GM18502 (cell line): ENCODE measurements at regions not wholly inside any gene's neighbourhood (a gene's known extent, or its start where the extent isn't known, plus 50 kb on each side); places are given as distances from the start of the nearest gene placed in this dataset.
A peak's percentile ranks its signal among the peaks of the same experiment; 100 is the strongest.

ENCODE experiments used
- ATAC-seq: cut with Tn5 transposase; IDR thresholded peaks from one replicate; pipeline ENCODE4 v1.9.1; 2021; ENCODE audit warnings: mild to moderate bottlenecking; ENCODE audit not compliant: unreplicated experiment, poor library complexity

GRCh38 chr15:47944637-47945288 lies 176.0 kb upstream of the SLC24A5 start:
- ATAC-seq = no peak

DNA sequence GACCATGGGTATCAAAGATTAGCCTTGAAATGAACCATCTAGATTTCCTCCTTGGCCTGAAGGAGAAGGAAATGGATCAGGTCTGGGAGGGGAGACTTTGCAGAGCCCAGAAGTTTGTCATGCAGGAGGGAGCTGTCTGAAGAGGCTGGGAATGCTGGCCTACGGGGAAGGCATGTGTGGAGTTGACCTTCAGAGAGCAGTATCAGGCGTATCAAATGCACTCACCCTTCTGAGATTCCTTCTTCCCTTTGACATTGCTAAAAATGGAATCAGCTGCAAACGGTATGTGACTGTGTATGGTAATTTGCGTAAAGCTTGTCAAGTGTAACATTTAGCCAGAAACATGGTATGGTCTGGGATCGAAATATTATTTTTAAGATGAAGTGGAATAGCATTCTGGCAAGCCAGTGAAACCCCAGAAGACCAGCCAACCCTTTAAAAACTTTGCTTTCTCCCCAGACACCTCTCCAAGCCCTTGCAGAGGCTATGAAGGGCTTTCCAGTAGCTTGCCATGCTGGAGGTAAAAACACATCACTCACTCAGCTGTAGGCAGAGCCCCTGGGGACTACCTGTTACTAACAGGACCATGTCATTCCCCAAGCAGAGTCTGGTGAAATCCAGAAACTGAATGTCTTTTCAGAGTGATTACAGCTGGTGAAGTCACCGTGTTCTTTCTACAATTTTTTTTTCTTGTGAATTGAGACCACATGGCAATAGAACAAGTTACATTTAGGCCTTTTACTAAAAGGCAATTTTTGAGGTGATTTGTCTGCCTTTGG lies 174.7 kb upstream of the SLC24A5 start:
- ATAC-seq = no peak

- no peak for ATAC-seq
These were observed 171.0 kb upstream of the SLC24A5 start for GRCh38 chr15:47949815-47950214.

DNA sequence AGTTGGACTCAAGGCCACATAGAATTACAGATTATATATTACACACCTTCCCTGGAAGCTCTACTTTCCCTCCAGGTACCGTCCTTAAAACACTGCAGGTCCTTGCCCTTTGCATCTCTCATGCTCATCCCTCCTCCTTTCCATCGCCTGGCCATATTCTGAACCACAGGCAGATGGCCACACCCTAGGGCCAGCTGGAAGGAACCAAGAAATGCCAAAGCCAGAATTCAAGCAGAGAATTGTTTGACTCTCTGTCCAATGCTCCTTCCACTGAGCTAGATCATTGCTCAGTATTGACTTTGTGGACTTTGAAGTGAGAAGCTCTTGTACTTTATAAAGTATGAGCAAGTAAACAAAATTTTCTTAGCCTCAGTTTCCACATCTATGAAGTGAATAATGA lies 170.3 kb upstream of the SLC24A5 start:
- ATAC-seq = no peak

GRCh38 chr15:47951781-47952180 lies 169.0 kb upstream of the SLC24A5 start:
- no peak for ATAC-seq

DNA sequence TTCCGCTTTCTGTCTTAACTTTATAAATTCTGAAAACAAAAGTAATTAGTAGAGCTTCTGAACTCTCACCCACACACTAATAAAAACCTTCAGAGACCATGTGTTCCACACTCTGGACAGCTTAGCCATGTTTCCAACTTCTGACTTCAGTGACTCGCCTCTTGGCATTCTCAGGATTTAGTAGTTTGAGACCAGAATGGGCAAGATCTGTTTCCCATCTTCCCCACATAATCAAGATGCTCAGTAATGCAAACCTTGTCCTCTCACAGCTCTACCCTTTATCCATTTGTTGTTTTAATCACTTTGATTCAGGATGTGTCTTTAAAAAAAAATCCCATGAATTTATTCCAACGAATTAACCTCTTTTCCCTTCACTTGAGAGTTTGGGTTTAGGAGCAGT lies 166.6 kb upstream of the SLC24A5 start:
- ATAC-seq = no peak

DNA sequence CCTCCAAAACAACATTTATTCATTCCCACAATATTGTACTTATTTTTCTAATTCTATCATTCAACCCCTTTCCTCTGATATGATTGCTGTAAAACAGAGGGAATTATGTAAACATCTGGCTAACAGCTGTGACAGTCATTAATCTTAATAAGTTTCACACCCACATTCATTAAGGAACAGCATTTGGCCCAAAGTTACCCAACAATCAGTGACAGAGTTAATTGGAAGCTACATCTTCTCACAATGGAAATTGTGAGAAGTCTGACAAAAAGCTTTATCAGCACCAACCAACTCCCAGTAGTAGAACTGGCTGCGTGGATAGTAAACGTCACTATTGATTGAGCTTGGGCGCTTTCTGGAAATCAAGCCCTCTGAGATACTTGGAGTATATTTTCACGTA lies 165.8 kb upstream of the SLC24A5 start:
- no peak for ATAC-seq

- no peak for ATAC-seq
These were observed 161.0 kb upstream of the SLC24A5 start for GRCh38 chr15:47959617-47960413.

DNA sequence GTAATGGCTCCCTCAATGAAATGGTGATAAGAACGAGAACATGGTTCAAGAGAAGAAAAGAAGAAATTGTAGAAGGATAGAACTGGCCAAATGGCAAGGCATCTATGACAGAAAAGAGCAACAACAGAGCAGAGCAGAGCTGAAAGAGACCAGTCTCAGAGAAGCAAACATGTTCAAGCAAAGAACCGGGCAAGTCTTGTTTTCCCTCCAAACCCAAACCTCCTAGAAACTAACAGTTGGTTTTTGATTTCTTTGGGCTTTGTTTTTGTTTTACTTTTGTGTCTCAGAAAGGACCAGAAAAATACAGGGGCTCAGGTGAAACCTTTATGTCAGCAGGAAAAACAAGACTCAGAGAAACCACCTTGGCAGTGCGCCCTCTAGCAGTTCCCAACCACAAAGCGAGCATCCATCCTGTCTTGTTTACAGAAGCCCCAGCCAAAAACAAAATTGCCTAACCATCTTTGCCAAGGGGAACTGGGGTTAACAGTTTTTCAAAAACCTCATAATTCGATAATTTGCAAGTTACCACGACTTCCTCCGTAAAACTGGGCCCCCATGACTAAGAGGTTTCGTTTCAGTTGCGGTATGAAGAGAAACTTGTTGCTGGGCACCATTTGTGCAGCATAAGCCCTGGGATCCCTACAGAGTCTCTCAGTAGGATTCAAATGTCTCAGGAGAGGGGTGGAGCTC lies 159.2 kb upstream of the SLC24A5 start:
- peak; percentile 91 for ATAC-seq

GRCh38 chr15:47963265-47963664 lies 157.5 kb upstream of the SLC24A5 start:
- ATAC-seq = no peak

- ATAC-seq = no peak
These were observed 156.6 kb upstream of the SLC24A5 start for GRCh38 chr15:47964229-47964628.

- no peak for ATAC-seq
These were observed 155.5 kb upstream of the SLC24A5 start for GRCh38 chr15:47965297-47965696.

- no peak for ATAC-seq
These were observed 152.2 kb upstream of the SLC24A5 start for GRCh38 chr15:47968593-47968992.

DNA sequence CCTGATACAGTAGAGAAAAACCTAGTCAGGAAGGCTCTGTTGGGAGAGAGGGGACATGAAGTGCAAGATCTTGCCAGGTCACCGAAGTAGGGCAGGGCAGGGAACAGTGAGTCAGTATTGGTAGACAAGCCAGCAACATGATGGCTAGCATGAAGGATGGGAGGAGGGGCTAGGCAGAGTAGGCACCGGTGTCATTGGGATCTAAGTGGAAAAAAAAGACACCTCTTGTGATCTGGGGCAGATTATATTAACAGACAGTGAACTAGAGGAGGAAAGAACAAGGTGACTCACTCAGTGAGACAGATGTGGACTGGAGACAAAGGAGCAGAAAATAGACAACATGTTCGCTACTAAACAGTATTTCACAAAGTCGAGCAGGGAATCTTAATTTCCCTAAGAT lies 149.2 kb upstream of the SLC24A5 start:
- ATAC-seq = no peak

- ATAC-seq = no peak
These were observed 148.1 kb upstream of the SLC24A5 start for GRCh38 chr15:47972738-47973137.

- no peak for ATAC-seq
These were observed 146.1 kb upstream of the SLC24A5 start for GRCh38 chr15:47974724-47975123.

GRCh38 chr15:47975427-47975826 lies 145.4 kb upstream of the SLC24A5 start:
- no peak for ATAC-seq

DNA sequence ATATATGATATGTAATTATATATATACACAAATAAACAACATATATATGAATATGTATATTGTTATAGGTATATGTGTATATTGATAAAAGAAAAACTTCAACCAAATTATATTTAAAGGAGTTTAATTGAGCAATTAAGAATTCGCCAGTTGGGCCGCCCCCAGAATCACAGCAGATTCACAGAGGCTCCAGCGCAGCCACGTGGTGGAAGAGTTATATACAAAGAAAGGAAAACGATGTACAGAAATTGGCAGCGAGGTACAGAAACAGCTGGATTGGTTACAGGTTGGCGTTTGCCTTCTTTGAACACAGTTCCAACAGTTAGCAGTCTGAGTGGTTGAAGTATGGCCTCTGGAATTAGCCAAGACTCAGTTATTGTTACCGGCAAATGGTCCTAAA lies 137.3 kb upstream of the SLC24A5 start:
- ATAC-seq = no peak

DNA sequence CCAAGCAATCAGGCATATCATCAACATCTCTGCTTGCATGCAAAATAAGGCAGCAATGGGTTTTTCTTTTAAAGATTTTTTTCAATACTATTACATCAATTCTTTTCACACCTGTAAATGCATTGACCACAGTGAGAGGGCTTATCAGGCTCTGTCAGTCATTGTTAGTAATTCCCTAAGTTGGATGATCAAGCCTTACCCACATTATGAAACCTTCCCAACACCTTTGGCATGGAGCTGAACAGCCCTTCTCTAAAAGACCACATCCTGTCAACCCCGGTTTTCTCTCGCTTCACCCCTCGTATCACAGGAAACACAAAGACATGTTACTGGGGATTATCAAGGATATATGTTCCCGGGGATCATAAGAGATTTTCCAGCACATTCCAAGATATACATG lies 135.2 kb upstream of the SLC24A5 start:
- no peak for ATAC-seq

GRCh38 chr15:47987461-47987860 lies 133.3 kb upstream of the SLC24A5 start:
- ATAC-seq = peak; percentile 16
